GM23248 (cell line): ENCODE measurements at regions not wholly inside any gene's neighbourhood (a gene's known extent, or its start where the extent isn't known, plus 50 kb on each side); places are given as distances from the start of the nearest gene placed in this dataset.

ENCODE experiments used
- EZH2 ChIP-seq: fragments of 200-600 bp; sonication (generic); IDR thresholded peaks from 2 replicates; pipeline ENCODE4 v1.6.1; 2018; ENCODE audit warnings: antibody characterized with exemption, mild to moderate bottlenecking; ENCODE audit not compliant: insufficient read depth, poor library complexity, severe bottlenecking
- EZH2phosphoT487 ChIP-seq: fragments of 200-600 bp; sonication (generic); IDR thresholded peaks from 2 replicates; pipeline ENCODE4 v1.6.1; 2018; ENCODE audit warnings: antibody characterized with exemption, moderate library complexity, mild to moderate bottlenecking, low read depth; ENCODE audit not compliant: insufficient read depth

GRCh38 chr10:81806842-81807241 is 68.2 kb upstream of the NRG3 start:
- TF ChIP-seq EZH2: no peak
- no peak for TF ChIP-seq EZH2phosphoT487
